H9 (cell line): ENCODE measurements at regions not wholly inside any gene's neighbourhood (a gene's known extent, or its start where the extent isn't known, plus 50 kb on each side); places are given as distances from the start of the nearest gene placed in this dataset.

Experiments used
- DNase-seq: peaks from one replicate; pipeline ENCODE4 v3.0.0-alpha.2; 2017
- H2AFZ ChIP-seq: one replicate; pipeline ENCODE4 v1.6.1; 2013; ENCODE audit warnings: mild to moderate bottlenecking, low read length, control low read depth, moderate library complexity
- H2AK5ac ChIP-seq: 2 replicates; pipeline ENCODE4 v1.6.1; 2013; ENCODE audit warnings: low read length, control low read depth, mixed read lengths; ENCODE audit not compliant: insufficient read length
- H2BK120ac ChIP-seq: one replicate; pipeline ENCODE4 v1.6.1; 2013; ENCODE audit warnings: low read depth, mild to moderate bottlenecking, low read length, control low read depth, inconsistent platforms; ENCODE audit not compliant: poor library complexity, severe bottlenecking
- H2BK12ac ChIP-seq: 2 replicates; pipeline ENCODE4 v1.6.1; 2013; ENCODE audit warnings: low read length, control low read depth, mixed read lengths, low read depth; ENCODE audit not compliant: insufficient read length
- H2BK15ac ChIP-seq: 2 replicates; pipeline ENCODE4 v1.6.1; 2013; ENCODE audit warnings: low read depth, low read length, control low read depth
- H2BK20ac ChIP-seq: one replicate; pipeline ENCODE4 v1.6.1; 2013; ENCODE audit warnings: low read depth, mild to moderate bottlenecking, low read length, control low read depth, inconsistent platforms; ENCODE audit not compliant: poor library complexity, severe bottlenecking
- H2BK5ac ChIP-seq: 2 replicates; pipeline ENCODE4 v1.6.1; 2013; ENCODE audit warnings: low read length, control low read depth, mixed read lengths; ENCODE audit not compliant: insufficient read length
- H3K14ac ChIP-seq: 2 replicates; pipeline ENCODE4 v1.6.1; 2013; ENCODE audit warnings: low read length, control low read depth; ENCODE audit not compliant: insufficient read depth
- H3K18ac ChIP-seq: 2 replicates; pipeline ENCODE4 v1.6.1; 2013; ENCODE audit warnings: low read depth, mild to moderate bottlenecking, mixed read lengths, low read length, control low read depth; ENCODE audit not compliant: insufficient read length
- H3K23ac ChIP-seq: 2 replicates; pipeline ENCODE4 v1.6.1; 2013; ENCODE audit warnings: low read length, control low read depth, mixed read lengths, low read depth; ENCODE audit not compliant: insufficient read length
- H3K23me2 ChIP-seq: 2 replicates; pipeline ENCODE4 v1.6.1; 2013; ENCODE audit warnings: low read depth, mild to moderate bottlenecking, mixed read lengths, low read length, control low read depth; ENCODE audit not compliant: insufficient read length, poor library complexity, severe bottlenecking
- H3K27ac ChIP-seq: 2 replicates; pipeline ENCODE4 v1.5.1; 2013; ENCODE audit warnings: low read length, control low read depth, mixed read lengths, low read depth; ENCODE audit not compliant: insufficient read length
- H3K27me3 ChIP-seq: 2 replicates; pipeline ENCODE4 v1.6.1; 2013; ENCODE audit warnings: low read length, control low read depth, inconsistent platforms; ENCODE audit not compliant: insufficient read depth
- H3K4ac ChIP-seq: 2 replicates; pipeline ENCODE4 v1.6.1; 2013; ENCODE audit warnings: low read depth, mild to moderate bottlenecking, control low read depth, inconsistent platforms, low read length, moderate library complexity
- H3K4me1 ChIP-seq: 2 replicates; pipeline ENCODE4 v1.6.1; 2013; ENCODE audit warnings: low read length, control low read depth, inconsistent platforms; ENCODE audit not compliant: insufficient read depth
- H3K4me2 ChIP-seq: 2 replicates; pipeline ENCODE4 v1.6.1; 2013; ENCODE audit warnings: low read length, control low read depth, mixed read lengths; ENCODE audit not compliant: insufficient read length, insufficient read depth
- H3K56ac ChIP-seq: 2 replicates; pipeline ENCODE4 v1.6.1; 2013; ENCODE audit warnings: low read depth, mild to moderate bottlenecking, mixed read lengths, low read length, control low read depth; ENCODE audit not compliant: insufficient read length
- H3K79me1 ChIP-seq: 2 replicates; pipeline ENCODE4 v1.6.1; 2013; ENCODE audit warnings: low read depth, mild to moderate bottlenecking, moderate library complexity, low read length, control low read depth, inconsistent platforms; ENCODE audit not compliant: insufficient read depth, poor library complexity, severe bottlenecking
- H3K79me2 ChIP-seq: 2 replicates; pipeline ENCODE4 v1.6.1; 2013; ENCODE audit warnings: low read length, control low read depth, inconsistent platforms; ENCODE audit not compliant: insufficient read depth
- H3K9ac ChIP-seq: 2 replicates; pipeline ENCODE4 v1.6.1; 2013; ENCODE audit warnings: low read length, control low read depth, mixed read lengths; ENCODE audit not compliant: insufficient read length; ENCODE audit errors: extremely low read depth
- H3K9me3 ChIP-seq: one replicate; pipeline ENCODE4 v1.6.1; 2013; ENCODE audit warnings: low read depth, low read length, inconsistent platforms; ENCODE audit not compliant: control insufficient read depth
- H3T11ph ChIP-seq: one replicate; pipeline ENCODE4 v1.6.1; 2013; ENCODE audit warnings: mild to moderate bottlenecking, low read length, control low read depth, inconsistent platforms
- H4K20me1 ChIP-seq: one replicate; pipeline ENCODE4 v1.6.1; 2013; ENCODE audit not compliant: control insufficient read depth, insufficient read length, insufficient read depth
- H4K5ac ChIP-seq: 2 replicates; pipeline ENCODE4 v1.6.1; 2013; ENCODE audit warnings: low read depth, mild to moderate bottlenecking, mixed read lengths, low read length, control low read depth; ENCODE audit not compliant: insufficient read length
- H4K8ac ChIP-seq: replicated peaks from 2 replicates; pipeline ENCODE4 v1.6.1; 2013; ENCODE audit warnings: low read length, control low read depth, mixed read lengths, low read depth; ENCODE audit not compliant: insufficient read length
- H4K91ac ChIP-seq: 2 replicates; pipeline ENCODE4 v1.6.1; 2013; ENCODE audit warnings: low read depth, mild to moderate bottlenecking, moderate library complexity, mixed read lengths, low read length, control low read depth; ENCODE audit not compliant: insufficient read length
- H3K27ac Mint-ChIP-seq, 3 experiments: 2 replicates in 2 of 3; 3 replicates in 1 of 3; pipeline ENCODE4 v1.8.0; 2020 to 2021; ENCODE audit warnings: mixed read lengths in 3 of 3, mild to moderate bottlenecking in 1 of 3, moderate library complexity in 1 of 3
- H3K27me3 Mint-ChIP-seq: 2 replicates; pipeline ENCODE4 v1.8.0; 2021; ENCODE audit warnings: low read depth, mild to moderate bottlenecking, moderate library complexity, mixed read lengths
- H3K36me3 Mint-ChIP-seq, 3 experiments: 2 replicates in 2 of 3; 3 replicates in 1 of 3; pipeline ENCODE4 v1.8.0; 2020 to 2021; ENCODE audit warnings: low read depth in 3 of 3, mixed read lengths in 3 of 3; ENCODE audit not compliant: insufficient read depth in 1 of 3
- H3K4me1 Mint-ChIP-seq, 2 experiments: 2 replicates each; pipeline ENCODE4 v1.8.0; 2020; ENCODE audit warnings: mixed read lengths in 2 of 2
- H3K4me3 Mint-ChIP-seq, 2 experiments: 2 replicates in 1 of 2; 3 replicates in 1 of 2; pipeline ENCODE4 v1.8.0; 2020 to 2021; ENCODE audit warnings: mild to moderate bottlenecking in 2 of 2, mixed read lengths in 2 of 2, moderate library complexity in 1 of 2
- H3K9me3 Mint-ChIP-seq, 2 experiments: 2 replicates in 1 of 2; 3 replicates in 1 of 2; pipeline ENCODE4 v1.8.0; 2020; ENCODE audit warnings: mild to moderate bottlenecking in 2 of 2, mixed read lengths in 2 of 2, moderate library complexity in 1 of 2
- WGBS: extraction: QIAGEN DNeasy Blood & Tissue Kit; methylation state at CpG from one replicate; pipeline ENCODE4 v1.1.7; 2013; ENCODE audit warnings: missing lambda C conversion rate, low lambda C conversion rate, mixed read lengths; ENCODE audit not compliant: insufficient read length; ENCODE audit errors: extremely low coverage; 5-methylcytosine and 5-hydroxymethylcytosine counted together
- TF ChIP-seq, protein P1 (sequence below): fragments of 200-600 bp; sonication (generic); conservative IDR thresholded peaks from 3 replicates; pipeline ENCODE4 v1.8.0; 2021; ENCODE audit warnings: antibody characterized with exemption, mild to moderate bottlenecking

DNA sequence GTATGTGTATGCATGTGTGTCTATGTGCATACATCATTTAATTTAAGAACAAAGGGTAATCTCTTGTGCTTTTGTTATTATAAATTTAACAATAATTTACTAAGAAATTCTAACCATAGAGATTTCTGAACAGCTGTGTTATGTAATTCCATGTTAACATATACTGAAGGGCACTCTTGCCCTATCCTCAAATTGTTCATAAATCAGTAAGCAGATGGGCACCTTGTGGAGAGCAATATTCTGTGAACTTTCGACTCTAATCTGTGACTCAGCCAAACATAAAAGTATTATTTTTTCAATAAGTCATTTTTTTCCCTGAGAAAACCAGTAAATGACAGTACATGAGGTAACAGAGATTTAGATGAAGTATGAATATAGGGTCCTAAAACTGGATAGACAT lies 938.3 kb upstream of the CRIM1 start:
- H3T11ph ChIP-seq: no peak overlapping the region
- H3K4me1 Mint-ChIP-seq: peaks cover 6 to 7% of the 10 kb centered on the region in 2 experiments
- H3K56ac ChIP-seq: no peak overlapping the region
- H3K79me1 ChIP-seq: no peaks in the 10 kb centered on the region
- no peak overlapping the region for H2BK120ac ChIP-seq
- H3K9ac ChIP-seq: no peak overlapping the region
- H3K4ac ChIP-seq: no peak overlapping the region
- peaks cover 5% of the 10 kb centered on the region in 2 experiments; a peak in 4 of 5 replicates for H3K9me3 Mint-ChIP-seq
- H3K23me2 ChIP-seq: no peaks in the 10 kb centered on the region
- no peak overlapping the region for H2BK15ac ChIP-seq
- no peak overlapping the region for H2BK5ac ChIP-seq
- H2AK5ac ChIP-seq: no peak overlapping the region
- H2BK12ac ChIP-seq: no peak overlapping the region
- H3K4me2 ChIP-seq: no peak overlapping the region
- no peak overlapping the region for H3K27ac ChIP-seq
- no peaks in the 10 kb centered on the region for H3K27me3 ChIP-seq
- H4K5ac ChIP-seq: no peak overlapping the region
- H3K9me3 ChIP-seq: no peaks in the 10 kb centered on the region
- H2BK20ac ChIP-seq: no peak overlapping the region
- peaks cover 2% of the 10 kb centered on the region; the same call in 1 of the 2 replicates for H3K4me1 ChIP-seq
- TF ChIP-seq, protein P1, sequence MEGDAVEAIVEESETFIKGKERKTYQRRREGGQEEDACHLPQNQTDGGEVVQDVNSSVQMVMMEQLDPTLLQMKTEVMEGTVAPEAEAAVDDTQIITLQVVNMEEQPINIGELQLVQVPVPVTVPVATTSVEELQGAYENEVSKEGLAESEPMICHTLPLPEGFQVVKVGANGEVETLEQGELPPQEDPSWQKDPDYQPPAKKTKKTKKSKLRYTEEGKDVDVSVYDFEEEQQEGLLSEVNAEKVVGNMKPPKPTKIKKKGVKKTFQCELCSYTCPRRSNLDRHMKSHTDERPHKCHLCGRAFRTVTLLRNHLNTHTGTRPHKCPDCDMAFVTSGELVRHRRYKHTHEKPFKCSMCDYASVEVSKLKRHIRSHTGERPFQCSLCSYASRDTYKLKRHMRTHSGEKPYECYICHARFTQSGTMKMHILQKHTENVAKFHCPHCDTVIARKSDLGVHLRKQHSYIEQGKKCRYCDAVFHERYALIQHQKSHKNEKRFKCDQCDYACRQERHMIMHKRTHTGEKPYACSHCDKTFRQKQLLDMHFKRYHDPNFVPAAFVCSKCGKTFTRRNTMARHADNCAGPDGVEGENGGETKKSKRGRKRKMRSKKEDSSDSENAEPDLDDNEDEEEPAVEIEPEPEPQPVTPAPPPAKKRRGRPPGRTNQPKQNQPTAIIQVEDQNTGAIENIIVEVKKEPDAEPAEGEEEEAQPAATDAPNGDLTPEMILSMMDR: no peak
- no CpG with 5 or more reads among the region's 1 CpG for WGBS
- no peak overlapping the region for H3K4me3 Mint-ChIP-seq
- no peak overlapping the region for H3K23ac ChIP-seq
- peaks cover 0 to 9% (median 0%) of the 10 kb centered on the region in 3 experiments; a peak in 2 of 7 replicates for H3K36me3 Mint-ChIP-seq
- no peak overlapping the region for H3K18ac ChIP-seq
- no peaks in the 10 kb centered on the region for H4K20me1 ChIP-seq
- H2AFZ ChIP-seq: no peak overlapping the region
- no peak overlapping the region; a peak in 1 of 7 replicates for H3K27ac Mint-ChIP-seq
- H3K79me2 ChIP-seq: no peaks in the 10 kb centered on the region
- no peak for DNase-seq
- no peak overlapping the region for H4K91ac ChIP-seq
- no peaks in the 10 kb centered on the region; the same call in 1 of the 2 replicates for H3K27me3 Mint-ChIP-seq
- H4K8ac ChIP-seq: no peak overlapping the region
- no peak overlapping the region for H3K14ac ChIP-seq
